ENCODE measurements at regions not wholly inside any gene's neighbourhood (a gene's known extent, or its start where the extent isn't known, plus 50 kb on each side); places are given as distances from the start of the nearest gene placed in this dataset.
A peak's percentile ranks its signal among the peaks of the same experiment; 100 is the strongest.
"Not testable (repeated sequence)": the region's sequence is repeated elsewhere in the genome, so short reads cannot be mapped to it uniquely, and the experiment has no call there.

GRCh38 chr15:62901909-62902546 is 140.5 kb upstream of the TPM1 start:
- DNase-seq: no peak

DNA sequence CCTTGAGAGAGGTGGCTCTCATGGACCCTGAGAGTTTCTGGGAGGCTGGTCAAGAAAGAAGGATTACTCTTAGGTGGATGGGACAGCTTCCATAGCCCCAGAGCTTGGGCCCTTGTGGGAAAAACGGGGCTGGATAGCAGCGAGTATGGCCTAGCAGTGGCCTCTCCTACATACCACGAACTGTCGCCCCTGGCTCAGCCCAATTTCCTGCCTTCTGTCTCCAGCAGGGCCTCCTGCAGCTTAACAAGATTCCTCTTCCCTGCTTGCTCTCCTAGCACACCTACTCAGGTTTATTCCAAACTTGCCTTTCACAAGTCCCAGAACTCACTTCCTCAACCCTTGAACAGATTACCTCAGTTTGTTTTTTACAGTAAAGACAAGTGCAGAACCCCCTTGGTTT is 139.7 kb upstream of the TPM1 start:
- no peak for DNase-seq

DNA sequence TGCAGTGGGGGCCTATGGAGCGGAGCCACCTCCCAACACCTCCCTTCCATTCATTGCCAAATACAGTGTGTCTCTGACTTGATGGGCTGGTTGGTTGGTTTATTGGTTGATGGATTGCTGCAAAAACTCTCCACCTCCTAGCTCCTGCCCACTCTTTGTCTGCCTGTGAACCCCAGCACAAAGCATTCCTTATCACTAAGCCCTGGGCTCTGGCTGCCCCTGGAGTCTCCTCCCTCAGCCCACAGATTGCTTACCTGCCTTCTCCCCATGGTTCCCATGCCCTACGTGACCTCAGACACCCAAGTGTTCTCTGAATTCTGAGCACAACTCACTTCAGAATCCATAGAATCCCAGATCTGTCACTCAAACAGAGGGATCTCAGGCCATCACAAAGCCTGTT is 139.1 kb upstream of the TPM1 start:
- no peak for DNase-seq

DNA sequence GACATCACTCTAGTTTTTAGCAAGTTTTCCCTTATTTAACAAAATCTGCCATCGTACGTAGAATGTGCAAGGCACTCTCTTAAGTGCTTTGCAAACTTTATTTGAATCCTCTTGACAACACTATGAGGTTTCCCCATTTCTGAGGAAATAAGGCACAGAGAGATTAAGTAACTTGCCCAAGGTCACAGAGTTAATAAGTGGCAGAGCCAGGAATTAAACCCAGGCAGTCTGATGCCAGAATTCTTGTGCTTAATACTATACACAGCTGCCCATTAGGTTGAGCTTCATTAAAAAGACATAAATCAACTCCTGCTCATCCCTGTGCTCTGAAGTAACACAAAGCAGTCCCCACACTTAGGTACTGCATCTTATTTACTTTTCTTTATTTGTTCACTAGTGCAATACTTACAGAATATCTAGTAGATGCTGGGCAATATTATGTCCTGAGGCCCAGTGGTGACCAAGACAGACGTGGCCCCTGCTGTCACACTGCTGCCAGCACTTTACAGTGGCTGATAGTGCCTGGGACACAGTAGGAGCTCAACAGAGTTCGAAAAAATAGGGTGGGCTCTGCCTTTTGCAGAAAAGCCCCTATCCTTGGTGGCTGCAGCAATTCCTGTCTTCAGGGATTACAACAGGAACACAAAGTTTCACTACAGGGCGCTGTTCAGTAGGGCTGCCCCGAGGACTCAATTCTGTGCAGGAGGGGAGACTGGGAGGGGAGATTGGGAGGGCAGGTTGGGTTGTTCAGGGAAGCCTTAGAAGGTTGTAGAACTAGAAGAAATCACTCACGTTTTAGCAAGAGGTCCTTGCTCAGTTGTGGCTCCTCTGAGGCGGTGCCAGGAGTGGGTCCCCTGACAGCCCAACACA is 138.3 kb upstream of the TPM1 start:
- no peak for DNase-seq

DNA sequence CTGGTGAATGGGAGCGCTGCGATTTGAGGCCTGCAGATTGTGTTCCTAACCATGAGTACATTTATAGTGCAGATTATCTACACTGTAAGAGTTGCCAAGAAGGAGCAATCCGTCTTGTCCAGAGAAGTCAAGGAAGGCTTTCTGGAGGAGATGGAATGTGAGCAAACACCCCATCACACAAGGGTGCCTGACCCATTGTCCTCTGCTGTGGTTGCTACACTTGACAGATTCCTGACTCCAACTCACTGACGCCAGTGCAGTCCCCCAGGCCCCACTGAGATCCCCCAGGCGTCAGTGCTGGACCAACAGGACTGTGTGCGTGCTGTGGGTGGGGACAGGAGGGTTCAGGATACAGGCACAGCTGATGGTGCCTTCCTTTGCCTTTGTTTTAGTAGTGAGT is 135.9 kb upstream of the TPM1 start:
- no peak for DNase-seq

DNA sequence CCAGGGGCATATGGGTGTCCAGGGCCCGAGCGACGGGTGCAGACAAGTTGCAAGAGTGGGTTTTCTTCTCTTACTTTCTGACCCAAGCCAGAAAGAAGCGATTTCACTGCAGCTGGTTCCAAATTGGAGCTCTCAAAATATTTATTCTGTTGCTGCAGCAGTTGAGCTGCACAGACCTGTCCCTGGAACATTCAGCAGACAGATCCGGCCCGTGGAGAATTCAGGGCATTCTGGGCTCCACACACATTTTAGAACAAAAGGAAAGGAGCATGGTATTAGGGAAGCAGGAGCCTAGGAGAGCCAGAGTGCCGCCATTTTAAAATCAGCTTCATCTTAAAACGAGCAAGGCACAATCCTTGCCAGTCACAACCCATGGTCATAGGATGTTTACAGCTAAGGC is 135.3 kb upstream of the TPM1 start:
- DNase-seq: no peak

- not testable (repeated sequence) for DNase-seq
Measured at GRCh38 chr15:62908341-62908740, 134.2 kb upstream of the TPM1 start.

DNA sequence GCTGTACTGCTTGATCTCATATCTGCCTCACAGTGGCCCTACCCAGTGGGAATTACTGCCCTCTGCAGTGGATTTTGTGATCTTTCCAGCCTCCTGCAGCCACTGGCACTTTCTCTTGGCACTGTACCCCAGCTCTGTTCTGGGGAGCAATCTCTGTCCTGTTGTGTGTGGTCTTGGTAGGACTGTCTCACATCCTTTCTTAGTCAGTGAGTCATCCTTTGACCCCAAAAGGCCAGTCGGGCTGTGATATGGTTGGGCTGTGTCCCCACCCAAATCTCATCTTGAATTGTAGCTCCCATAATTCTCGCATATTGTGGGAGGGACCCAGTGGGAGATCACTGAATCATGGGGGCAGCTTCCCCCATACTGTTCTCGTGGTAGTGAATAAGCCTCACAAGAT is 133.3 kb upstream of the TPM1 start:
- DNase-seq: no peak

DNA sequence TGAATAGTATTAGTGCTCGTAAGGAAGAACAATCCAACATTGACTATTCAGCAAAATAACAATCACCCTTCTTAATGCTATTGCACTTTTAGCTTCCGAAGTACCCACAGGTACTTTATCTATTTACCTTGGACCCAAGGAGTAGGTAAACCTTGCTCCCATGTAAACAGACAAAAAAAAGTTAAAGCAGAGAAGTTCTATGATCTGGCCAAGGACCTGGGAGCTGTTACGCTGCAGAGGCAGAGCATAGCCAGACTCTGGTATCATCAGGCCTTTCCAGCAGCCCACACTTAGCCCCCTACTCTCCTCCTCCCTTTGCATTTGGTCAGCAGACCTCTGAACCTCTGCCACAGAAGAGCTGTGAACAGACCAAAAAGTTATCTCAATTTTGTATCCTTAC is 130.3 kb upstream of the TPM1 start:
- no peak for DNase-seq

DNA sequence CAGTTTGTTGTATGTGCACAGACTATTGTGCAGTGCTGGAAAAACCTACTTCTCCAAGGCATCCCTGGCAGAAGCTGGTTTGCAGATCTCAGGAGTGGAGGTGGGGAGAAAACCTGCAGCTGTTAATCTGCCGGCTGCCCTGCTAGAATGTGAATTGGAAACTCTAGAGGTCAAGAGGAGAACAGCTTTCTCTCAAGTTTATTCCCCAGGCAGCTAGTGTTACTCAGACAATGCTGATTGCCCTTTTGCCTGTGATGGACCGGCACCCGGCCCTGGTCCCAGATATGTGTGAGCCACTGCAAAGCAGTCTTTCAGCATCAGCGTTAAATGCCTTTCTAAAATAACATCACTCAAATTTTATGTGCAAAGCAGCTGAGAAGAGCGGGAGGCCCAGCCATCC is 129.7 kb upstream of the TPM1 start:
- no peak for DNase-seq

DNA sequence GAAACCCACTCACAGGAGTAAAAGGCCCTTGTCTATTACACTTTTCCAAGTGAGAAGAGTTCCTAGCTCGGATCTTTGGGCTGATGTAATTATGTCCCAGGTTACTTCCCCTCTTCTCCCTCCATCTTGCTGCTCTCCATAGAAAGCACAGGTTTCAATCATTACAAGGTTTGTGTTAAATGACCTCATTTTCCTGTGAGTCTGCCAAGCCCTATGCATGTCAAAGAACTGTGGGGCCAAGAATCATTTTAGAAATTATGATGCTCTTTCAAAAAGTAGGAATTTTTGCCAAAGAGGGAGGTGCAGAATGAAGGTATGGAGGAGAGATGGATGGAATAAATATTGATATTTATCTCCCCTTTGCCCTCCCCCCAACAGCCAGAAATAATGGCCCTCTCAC is 129.3 kb upstream of the TPM1 start:
- DNase-seq: no peak

- no peak for DNase-seq
Measured at GRCh38 chr15:62914461-62915079, 128.0 kb upstream of the TPM1 start.

GRCh38 chr15:62920682-62921502 is 121.7 kb upstream of the TPM1 start:
- DNase-seq: no peak

DNA sequence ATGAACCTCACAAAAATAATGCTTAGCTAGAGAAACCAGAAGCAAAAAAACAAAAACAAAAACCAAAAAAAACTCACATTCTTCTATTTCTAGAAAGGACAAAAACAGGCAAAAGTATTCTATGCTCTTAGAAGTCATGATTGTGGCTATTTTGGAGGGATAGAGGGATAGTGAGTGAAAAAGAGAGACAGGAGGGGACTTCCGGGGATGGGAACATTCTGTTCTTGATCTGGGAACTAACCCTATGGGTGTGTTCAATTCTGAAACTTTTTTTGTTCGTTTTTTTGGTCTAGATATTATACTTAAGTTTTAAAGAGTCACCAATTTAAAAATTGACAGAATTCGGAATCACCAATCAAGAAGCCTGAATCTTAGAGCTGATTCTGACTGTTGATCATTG is 120.0 kb upstream of the TPM1 start:
- no peak for DNase-seq

- DNase-seq: no peak
Measured at GRCh38 chr15:62925875-62926274, 116.7 kb upstream of the TPM1 start.

DNA sequence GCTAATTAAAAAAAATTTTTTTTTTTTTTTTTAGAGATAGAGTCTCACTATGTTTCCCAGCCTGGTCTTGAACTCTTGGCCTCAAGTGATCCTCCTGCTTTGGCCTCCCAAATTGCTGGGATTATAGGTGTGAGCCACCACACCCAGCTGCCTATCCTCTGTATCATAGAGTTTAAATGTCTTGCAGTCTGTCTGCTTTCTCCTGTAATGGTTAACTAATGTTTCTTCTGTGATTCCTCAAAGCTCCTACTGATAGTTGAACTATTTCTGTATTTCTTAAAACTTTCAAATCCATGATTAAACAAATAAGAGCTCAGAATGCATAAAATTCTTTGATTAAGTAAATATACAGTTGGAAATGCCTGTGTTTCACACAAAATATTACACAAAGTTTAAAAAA is 115.4 kb upstream of the TPM1 start:
- DNase-seq: no peak

DNA sequence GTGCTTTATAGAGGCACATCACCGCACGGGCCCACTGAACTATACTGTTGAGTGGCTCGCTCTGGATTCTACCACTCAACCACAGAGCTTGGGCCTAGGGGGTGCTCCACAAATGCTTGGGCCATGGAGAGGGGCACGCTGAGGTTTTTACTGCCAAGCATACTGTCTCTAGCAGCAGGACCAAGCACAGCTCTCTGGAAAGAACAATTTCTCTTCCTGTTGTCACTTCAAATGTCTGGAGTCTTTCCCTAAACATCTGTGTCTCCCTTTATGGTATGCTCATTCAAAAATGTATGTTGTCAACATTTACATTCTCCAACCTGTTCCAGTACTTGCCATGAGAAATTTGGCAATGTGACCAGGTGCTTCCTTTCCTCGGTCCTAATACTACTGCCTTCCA is 114.7 kb upstream of the TPM1 start:
- no peak for DNase-seq

DNA sequence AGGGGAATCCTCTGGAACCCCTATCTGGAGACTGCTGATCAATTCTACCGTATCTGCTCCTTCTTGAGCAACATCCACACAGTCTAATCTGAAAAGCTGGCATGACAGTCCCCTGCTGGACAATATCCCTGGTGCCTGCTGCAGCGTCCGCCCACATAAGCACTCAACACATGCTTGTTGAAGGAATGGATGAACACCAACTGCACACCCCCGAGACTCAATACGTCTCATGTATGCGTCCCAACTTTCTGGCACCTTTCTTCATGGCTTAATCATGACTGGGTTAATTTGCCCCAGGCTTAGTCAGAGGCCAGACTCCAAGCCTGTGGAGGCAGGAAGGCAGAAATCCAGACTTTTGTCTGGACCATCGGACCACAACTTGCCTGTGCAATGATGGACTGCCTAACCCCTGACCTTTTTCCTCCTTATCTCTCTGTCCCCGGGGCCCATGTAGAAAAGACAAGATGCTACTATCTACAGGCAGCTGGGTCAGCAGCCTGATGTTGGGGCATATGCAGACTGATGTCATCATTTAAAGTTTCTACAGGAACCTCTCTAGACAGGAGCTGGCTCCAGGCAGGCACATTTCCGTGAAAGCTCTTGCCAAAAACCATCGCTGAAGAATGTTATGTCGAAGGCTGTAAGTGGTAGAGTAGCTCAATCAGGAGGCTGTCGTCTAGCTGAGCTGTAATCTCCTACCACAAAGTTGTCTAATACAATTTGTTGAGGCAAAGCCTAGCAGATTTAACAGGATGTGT is 114.1 kb upstream of the TPM1 start:
- DNase-seq: peak; percentile 14

DNA sequence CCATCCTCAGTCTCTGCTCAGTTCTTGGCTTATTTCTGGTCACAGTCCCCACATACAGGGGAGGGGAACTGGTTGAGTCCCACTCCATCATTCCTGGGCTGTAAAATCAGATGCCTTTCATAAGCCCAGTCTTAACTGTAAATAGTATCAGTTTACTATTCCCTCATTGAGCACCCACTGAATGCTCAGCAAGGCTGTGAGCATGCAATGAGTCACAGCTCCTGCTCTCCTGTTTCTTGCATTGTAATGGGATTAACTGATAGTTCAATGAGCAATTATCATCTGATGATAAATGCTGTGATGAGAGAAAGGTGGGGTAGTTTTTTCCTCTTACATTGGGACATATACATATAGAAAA is 113.6 kb upstream of the TPM1 start:
- DNase-seq: no peak

DNA sequence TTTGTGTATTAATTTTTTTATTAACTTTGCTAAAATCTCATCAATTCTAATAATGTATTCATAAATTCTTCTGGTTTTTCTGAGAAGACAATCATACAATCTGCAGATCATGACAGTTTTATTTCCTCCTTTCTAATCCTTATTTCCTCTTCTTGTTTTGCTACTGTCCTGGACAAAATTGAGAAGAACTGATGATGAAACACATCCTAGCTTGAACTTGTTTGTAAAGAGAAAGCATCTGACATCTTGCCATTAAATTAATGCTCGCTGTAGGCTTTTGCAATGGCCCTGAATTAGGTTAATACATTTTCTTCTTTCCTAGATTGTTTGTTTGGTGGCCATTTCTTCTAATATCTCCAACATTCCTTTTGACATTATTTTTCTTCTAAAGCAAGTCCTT is 110.9 kb upstream of the TPM1 start:
- peak; percentile 22 for DNase-seq

DNA sequence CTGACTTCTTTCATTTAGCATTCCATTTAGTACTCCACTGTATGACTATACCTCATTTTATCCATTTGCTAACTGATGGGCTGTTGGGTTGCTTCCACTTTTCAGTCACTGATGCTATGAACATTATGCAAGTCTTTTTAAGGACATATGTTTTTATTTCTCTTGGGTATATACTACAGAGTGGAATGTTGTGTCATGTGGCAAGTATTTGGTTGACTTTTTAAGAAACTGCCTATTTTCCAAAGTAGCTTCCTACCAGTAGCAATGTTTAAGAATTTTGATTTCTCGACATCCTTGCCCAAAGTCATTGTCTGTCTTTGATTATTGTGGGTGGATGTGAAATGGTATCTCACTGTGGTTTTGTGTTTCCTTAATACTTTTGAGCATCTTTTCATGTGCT is 110.1 kb upstream of the TPM1 start:
- no peak for DNase-seq

GRCh38 chr15:62933386-62933785 is 109.2 kb upstream of the TPM1 start:
- no peak for DNase-seq

Data from OCI-M1 (cell line).